HUES64 (cell line): ENCODE measurements at regions not wholly inside any gene's neighbourhood (a gene's known extent, or its start where the extent isn't known, plus 50 kb on each side); places are given as distances from the start of the nearest gene placed in this dataset.
"Not testable (repeated sequence)": the region's sequence is repeated elsewhere in the genome, so short reads cannot be mapped to it uniquely, and the experiment has no call there.

Experiments used
- H3K27ac ChIP-seq: 2 replicates; pipeline ENCODE4 v1.7.0; 2013; ENCODE audit warnings: low read depth, low read length, inconsistent platforms
- H3K27me3 ChIP-seq: 2 replicates; pipeline ENCODE4 v1.6.1; 2013; ENCODE audit warnings: mild to moderate bottlenecking, low read length; ENCODE audit not compliant: insufficient read depth
- H3K36me3 ChIP-seq: 2 replicates; pipeline ENCODE4 v1.6.1; 2013; ENCODE audit warnings: mild to moderate bottlenecking, low read length; ENCODE audit not compliant: insufficient read depth
- H3K4me1 ChIP-seq: 2 replicates; pipeline ENCODE4 v1.6.1; 2013; ENCODE audit warnings: mild to moderate bottlenecking, low read length, moderate library complexity; ENCODE audit not compliant: insufficient read depth
- H3K4me3 ChIP-seq: 2 replicates; pipeline ENCODE4 v1.5.1; 2013; ENCODE audit warnings: mild to moderate bottlenecking, low read length, moderate library complexity
- H3K9ac ChIP-seq: 2 replicates; pipeline ENCODE4 v1.6.1; 2013; ENCODE audit warnings: mild to moderate bottlenecking, low read depth, low read length
- H3K9me3 ChIP-seq: 2 replicates; pipeline ENCODE4 v1.6.1; 2013; ENCODE audit warnings: low read depth, low read length; ENCODE audit not compliant: insufficient read depth
- WGBS: fragments of 150-250, 120-280 bp; methylation state at CpG from one replicate; pipeline ENCODE4 v1.1.7; 2013; ENCODE audit warnings: missing lambda C conversion rate; 5-methylcytosine and 5-hydroxymethylcytosine counted together

DNA sequence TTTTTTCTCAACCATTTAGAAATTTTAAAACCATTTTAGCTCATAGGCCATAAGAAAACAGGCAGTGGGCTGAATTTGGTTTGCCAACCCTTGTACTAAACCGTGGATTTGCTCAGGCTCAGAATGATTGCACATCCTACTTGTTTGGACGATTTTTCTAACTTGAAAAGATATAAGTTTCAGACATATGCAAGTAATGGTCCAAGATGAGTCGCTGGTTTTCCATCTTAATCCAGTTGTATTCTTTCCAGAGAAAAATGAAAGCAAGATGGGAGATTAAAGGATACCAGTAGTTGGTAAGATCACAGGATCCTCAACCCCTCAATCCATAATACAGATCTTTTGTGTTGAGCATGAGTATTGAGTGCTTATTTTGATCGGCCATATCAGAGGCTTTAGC, 250.9 kb downstream of the TINAG start:
- over 99% methylated on average over 4 of the region's 4 CpGs for WGBS
- no peak overlapping the region for H3K4me3 ChIP-seq
- H3K4me1 ChIP-seq, result no peaks in the 10 kb centered on the region
- no peaks in the 10 kb centered on the region for H3K36me3 ChIP-seq
- H3K27ac ChIP-seq, result no peak overlapping the region
- H3K9me3 ChIP-seq, result no peaks in the 10 kb centered on the region
- no peak overlapping the region for H3K9ac ChIP-seq
- H3K27me3 ChIP-seq, result no peaks in the 10 kb centered on the region

DNA sequence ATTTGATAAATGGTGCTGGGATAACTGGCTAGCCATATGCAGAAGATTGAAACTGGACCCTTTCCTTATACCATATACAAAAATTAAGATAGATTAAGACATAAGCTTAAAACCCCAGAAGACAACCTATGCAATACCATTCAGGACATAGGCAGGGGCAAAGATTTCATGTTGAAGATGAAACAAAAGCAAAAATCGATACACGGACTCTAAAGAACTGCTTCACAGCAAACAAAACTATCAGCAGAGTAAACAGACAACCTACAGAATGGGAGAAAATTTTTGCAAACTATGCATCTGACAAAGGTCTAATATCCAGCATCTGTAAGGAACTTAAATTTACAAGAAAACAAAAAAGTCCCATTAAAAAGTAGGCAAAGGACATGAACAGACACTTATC, 255.9 kb downstream of the TINAG start:
- not testable (repeated sequence) for H3K9me3 ChIP-seq, H3K27ac ChIP-seq, H3K27me3 ChIP-seq, H3K4me1 ChIP-seq, H3K4me3 ChIP-seq, H3K36me3 ChIP-seq, H3K9ac ChIP-seq
- 97% methylated on average over 2 of the region's 2 CpGs for WGBS

DNA sequence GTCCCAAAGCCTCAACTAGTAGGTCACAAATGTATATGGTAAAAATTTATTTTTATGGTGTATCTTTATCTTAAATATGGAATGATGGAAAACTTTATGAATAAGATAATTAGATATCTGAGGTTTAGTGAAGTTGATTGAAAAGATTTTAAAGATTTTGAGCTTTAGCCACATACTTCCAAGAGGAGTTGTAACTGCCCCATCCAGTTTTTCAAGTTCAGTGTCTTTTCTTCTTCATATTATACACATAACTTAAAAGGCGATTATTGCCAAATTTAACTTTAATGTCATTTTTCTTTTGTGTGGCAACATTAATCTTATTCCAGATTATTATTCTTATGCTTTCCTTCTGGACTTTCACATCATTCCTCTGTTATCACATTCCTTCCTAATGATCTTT, 266.4 kb downstream of the TINAG start:
- peaks cover 9% of the 10 kb centered on the region; the same call in 1 of the 2 replicates for H3K4me1 ChIP-seq
- no peaks in the 10 kb centered on the region for H3K9me3 ChIP-seq
- H3K9ac ChIP-seq, result no peak overlapping the region
- H3K4me3 ChIP-seq, result no peak overlapping the region
- no peaks in the 10 kb centered on the region for H3K36me3 ChIP-seq
- 0% methylated on average over 1 of the region's 1 CpG for WGBS
- no peak overlapping the region for H3K27ac ChIP-seq
- no peaks in the 10 kb centered on the region for H3K27me3 ChIP-seq

DNA sequence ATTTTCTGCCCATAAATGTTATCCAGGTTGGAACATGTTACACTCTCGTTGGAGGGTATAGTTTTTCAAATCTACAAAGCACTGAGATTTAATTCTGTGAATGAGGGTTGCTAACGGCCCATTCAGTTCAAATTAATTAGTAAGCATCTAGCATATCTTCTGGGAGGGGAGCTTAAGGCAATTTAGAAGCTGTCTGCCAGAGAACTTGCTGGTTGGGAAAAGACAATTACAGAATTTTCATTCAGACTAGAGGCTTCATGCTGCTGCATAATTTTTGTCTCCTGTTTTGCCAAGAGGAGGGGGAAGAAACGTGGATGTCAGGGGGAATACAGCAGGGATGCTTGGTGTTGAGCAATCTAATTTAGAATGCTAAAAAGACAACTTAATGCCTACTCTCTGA, 268.3 kb upstream of the FAM83B start:
- no peaks in the 10 kb centered on the region for H3K27me3 ChIP-seq
- H3K4me1 ChIP-seq, result peaks cover 9% of the 10 kb centered on the region; the same call in 1 of the 2 replicates
- no peak overlapping the region for H3K4me3 ChIP-seq
- WGBS, result 88% methylated on average over 3 of the region's 3 CpGs
- no peaks in the 10 kb centered on the region; the same call in 1 of the 2 replicates for H3K9me3 ChIP-seq
- no peaks in the 10 kb centered on the region for H3K36me3 ChIP-seq
- H3K27ac ChIP-seq, result no peak overlapping the region
- H3K9ac ChIP-seq, result no peak overlapping the region

DNA sequence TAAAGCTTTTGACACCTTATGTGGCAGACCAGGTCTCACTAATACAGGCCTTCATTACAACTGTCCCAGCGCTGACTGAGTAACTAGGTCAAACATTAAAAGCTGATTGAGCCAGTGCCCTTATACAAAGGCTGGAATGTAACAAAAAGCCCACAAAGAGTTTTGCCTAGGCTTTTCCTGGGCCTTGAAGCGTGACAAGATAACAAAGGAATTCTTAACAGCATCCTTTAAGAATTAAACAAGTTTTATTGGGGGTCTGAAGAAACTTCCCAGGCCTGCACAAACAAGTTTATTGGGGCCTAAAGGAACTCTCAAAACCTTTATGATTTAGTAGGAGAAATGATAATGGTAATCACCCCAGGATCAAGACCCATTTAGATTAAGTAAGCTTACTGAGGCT, 267.6 kb upstream of the FAM83B start:
- Histone ChIP-seq H3K9me3 (no peaks in the 10 kb centered on the region; the same call in 1 of the 2 replicates), H3K27ac (no peak overlapping the region), H3K4me1 (peaks cover 9% of the 10 kb centered on the region; the same call in 1 of the 2 replicates), H3K36me3 (no peaks in the 10 kb centered on the region), H3K9ac (no peak overlapping the region), H3K4me3 (no peak overlapping the region), H3K27me3 (no peaks in the 10 kb centered on the region)
- 64% methylated on average over 2 of the region's 2 CpGs for WGBS

DNA sequence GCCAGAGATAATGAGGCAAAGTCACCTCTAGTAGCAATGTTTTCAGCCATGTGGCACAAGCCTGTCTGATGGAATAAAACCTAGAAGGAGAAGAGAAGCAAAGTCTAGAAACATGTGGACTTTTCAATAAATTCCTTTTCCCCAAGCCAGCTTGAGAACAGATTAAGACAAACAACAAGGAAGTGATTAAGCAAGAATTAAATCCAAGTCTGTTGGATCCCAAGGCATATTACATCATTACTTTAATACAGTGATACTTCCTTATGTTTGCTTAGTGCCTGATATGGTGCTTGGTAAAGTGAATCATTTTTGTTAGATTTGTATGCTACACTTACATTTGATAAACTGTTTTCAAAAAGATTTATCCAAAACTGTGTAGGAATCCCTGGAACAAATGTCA, 260.3 kb upstream of the FAM83B start:
- no peak overlapping the region for H3K9ac ChIP-seq
- peaks cover 6% of the 10 kb centered on the region for H3K9me3 ChIP-seq
- H3K27ac ChIP-seq, result no peak overlapping the region
- no peaks in the 10 kb centered on the region for H3K4me1 ChIP-seq
- H3K4me3 ChIP-seq, result no peak overlapping the region
- H3K36me3 ChIP-seq, result no peaks in the 10 kb centered on the region
- H3K27me3 ChIP-seq, result no peaks in the 10 kb centered on the region

DNA sequence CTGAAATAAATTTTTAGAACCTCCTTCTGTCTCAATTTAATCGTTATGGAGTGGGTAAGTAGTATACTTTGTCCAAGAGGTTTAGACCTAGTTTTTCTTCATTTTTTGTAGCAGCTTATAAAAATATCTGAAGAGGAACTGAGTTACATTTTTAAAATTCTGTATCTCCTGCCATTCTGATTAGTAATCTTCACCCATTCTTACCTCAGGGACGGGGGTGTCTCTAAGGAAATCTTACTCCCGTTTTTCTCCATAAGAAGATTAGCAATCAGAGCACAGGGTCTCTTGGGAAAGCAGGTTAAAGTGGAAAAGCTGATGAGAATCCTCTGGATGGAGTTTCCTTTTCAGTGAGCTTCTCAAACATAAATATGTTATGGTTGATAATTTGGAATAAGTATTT, 259.3 kb upstream of the FAM83B start:
- Histone ChIP-seq H3K36me3 (no peaks in the 10 kb centered on the region), H3K4me3 (no peak overlapping the region), H3K4me1 (no peaks in the 10 kb centered on the region), H3K27me3 (no peaks in the 10 kb centered on the region), H3K9me3 (peaks cover 6% of the 10 kb centered on the region), H3K27ac (no peak overlapping the region), H3K9ac (no peak overlapping the region)
- 84% methylated on average over 2 of the region's 3 CpGs for WGBS

DNA sequence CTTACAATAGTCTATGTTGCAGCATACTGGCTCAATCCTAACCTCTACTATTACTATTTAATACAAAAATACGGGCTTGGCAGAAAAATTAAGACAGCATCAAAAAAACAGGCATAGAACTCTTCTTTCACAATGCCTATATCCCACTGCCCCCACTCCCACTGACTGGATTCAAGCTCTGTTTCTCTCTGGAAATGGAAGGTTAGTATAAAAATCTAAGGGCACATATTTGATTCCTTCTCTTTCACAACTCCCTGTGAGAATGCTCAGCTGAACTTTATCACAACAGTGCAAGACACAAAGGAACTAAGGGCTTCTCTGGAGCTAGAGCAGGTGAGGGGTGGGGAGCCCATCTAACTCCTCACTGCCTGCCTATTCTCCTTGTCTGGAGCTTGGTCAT, 258.4 kb upstream of the FAM83B start:
- no peak overlapping the region for H3K4me3 ChIP-seq
- H3K27me3 ChIP-seq, result no peaks in the 10 kb centered on the region
- peaks cover 6% of the 10 kb centered on the region for H3K9me3 ChIP-seq
- 97% methylated on average over 1 of the region's 1 CpG for WGBS
- H3K4me1 ChIP-seq, result no peaks in the 10 kb centered on the region
- H3K27ac ChIP-seq, result no peak overlapping the region
- no peak overlapping the region for H3K9ac ChIP-seq
- H3K36me3 ChIP-seq, result no peaks in the 10 kb centered on the region

DNA sequence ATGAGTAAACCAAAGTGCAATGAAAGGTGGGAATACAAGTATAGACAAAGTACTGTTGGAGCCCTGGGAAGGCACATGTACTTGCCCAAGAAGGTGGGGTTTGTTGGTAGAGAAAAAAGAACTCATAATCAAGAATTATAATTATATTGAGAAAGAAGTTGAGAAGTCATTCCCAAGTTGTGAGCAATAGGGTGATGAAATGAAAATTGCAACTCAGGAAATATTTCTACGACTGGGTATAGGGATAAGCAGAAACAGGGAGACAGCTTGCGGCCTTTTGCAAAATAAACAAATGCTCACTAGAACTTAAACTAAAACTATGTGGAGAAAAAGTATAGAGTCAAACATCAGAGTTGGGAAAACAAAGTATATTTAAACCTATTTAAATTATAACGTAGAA, 250.7 kb upstream of the FAM83B start:
- H3K27me3 ChIP-seq, result no peaks in the 10 kb centered on the region
- H3K9ac ChIP-seq, result no peak overlapping the region
- no peak overlapping the region for H3K4me3 ChIP-seq
- no peak overlapping the region for H3K27ac ChIP-seq
- no peaks in the 10 kb centered on the region for H3K4me1 ChIP-seq
- H3K9me3 ChIP-seq, result no peaks in the 10 kb centered on the region
- WGBS, result 79% methylated on average over 1 of the region's 3 CpGs
- H3K36me3 ChIP-seq, result no peaks in the 10 kb centered on the region

DNA sequence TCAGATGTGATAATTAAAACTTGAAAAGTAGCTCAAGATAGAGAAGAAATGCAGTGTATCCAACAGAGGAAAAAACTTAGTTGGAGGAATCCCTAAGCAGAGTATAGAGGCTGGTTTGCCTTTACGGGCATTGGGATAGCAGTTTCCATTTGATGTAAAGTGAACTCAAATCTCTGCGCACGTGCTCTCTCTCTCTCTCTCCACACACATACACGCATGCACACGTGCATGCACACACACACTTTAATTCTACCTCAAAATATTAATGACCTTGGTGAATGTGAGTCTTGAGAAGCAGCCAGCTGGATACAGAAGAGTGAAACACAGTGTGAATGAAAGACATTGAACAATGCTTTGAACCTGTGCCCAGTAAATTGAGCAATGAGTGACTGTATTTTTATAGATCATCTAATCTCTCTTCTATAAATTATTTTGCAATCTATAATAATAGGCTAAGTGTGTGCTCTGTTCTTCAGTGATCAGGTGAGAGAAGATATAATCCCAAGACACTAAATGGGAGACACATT, 247.7 kb upstream of the FAM83B start:
- Histone ChIP-seq H3K27ac (no peak overlapping the region), H3K27me3 (no peaks in the 10 kb centered on the region), H3K9ac (no peak overlapping the region), H3K36me3 (no peaks in the 10 kb centered on the region), H3K4me3 (no peak overlapping the region), H3K4me1 (no peaks in the 10 kb centered on the region), H3K9me3 (no peaks in the 10 kb centered on the region)
- 97% methylated on average over 3 of the region's 5 CpGs for WGBS

DNA sequence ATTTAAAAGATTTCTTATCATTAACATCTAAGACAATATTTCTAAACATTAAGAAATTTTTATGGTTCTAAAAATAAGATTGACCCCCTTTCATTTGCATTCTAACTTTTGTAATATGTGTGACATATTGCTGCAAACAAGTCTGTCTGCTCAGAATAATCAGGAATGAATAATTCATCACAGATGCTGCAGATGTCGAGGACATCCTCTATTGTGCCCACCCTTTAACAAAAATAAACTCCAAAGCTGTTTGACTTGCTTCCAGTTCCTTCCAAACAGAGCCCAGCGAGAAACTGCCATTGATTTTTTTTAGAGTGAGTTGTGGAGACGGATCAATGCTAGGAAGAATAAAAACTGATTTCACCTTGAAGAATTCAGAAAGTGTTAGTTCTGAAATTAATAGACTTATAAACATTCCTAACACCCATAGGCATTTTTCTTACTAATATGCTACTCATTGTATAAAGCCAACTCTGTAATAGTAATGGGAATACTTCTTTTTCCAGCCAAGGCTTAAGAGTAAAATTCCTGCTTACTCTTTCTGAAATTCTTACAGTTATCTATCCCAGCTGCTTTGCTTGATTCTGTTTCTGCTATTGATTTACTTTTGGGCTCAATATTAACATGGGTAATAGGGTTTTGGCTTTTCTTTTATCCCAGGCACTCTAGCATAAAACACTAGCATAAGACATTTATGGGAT, 244.8 kb upstream of the FAM83B start:
- Histone ChIP-seq H3K9ac (no peak overlapping the region), H3K4me1 (no peaks in the 10 kb centered on the region), H3K27ac (no peak overlapping the region), H3K4me3 (no peak overlapping the region), H3K27me3 (no peaks in the 10 kb centered on the region), H3K9me3 (no peaks in the 10 kb centered on the region), H3K36me3 (no peaks in the 10 kb centered on the region)
- WGBS, result 87% methylated on average over 3 of the region's 3 CpGs

DNA sequence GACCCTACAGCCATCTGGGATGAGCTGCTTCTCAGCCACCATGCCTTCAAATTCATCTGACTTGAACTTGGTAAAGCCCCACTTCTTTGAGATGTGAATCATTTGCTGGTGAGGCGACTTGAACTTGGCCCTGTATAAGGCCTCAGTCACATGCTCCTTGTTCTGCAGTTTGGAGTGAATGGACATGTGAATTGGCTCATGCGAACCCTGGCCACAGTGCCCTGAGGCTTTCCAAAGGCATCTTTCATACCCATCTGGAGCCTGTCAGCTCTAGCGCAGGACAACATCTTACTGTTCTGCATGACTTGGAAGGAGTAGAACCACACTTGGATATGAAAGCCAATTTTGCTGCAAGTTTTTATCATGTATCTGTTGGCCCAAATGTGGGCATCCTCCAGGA, 244.0 kb upstream of the FAM83B start:
- Histone ChIP-seq H3K4me3 (no peak overlapping the region), H3K9ac (no peak overlapping the region), H3K36me3 (no peaks in the 10 kb centered on the region), H3K27me3 (no peaks in the 10 kb centered on the region), H3K9me3 (no peaks in the 10 kb centered on the region), H3K4me1 (no peaks in the 10 kb centered on the region), H3K27ac (no peak overlapping the region)
- WGBS, result 95% methylated on average over 3 of the region's 3 CpGs
